ENCODE measurements at regions not wholly inside any gene's neighbourhood (a gene's known extent, or its start where the extent isn't known, plus 50 kb on each side); places are given as distances from the start of the nearest gene placed in this dataset.

GRCh38 chr1:67991546-67991945 lies 58.9 kb downstream of the DIRAS3 start:
- TF ChIP-seq CTCF (IDR thresholded peaks at IDR 0.05) (no peak), POLR2A (IDR thresholded peaks at IDR 0.05) (no peak)
- intact Hi-C loops (cut with DNase I), result no loop called here
- 82 to 83% methylated on average over 5 of the region's 5 CpGs for WGBS, 2 donors

GRCh38 chr1:67988066-67988465 lies 62.4 kb downstream of the DIRAS3 start:
- DNase-seq, result no peak
- no peak overlapping the region for H3K27ac ChIP-seq
- H3K9me3 ChIP-seq, result no peaks in the 10 kb centered on the region
- TF ChIP-seq POLR2A (IDR thresholded peaks at IDR 0.05) (no peak), CTCF (IDR thresholded peaks at IDR 0.05) (no peak)
- H3K27me3 ChIP-seq, result no peaks in the 10 kb centered on the region
- H3K4me1 ChIP-seq, result no peaks in the 10 kb centered on the region
- intact Hi-C loops (cut with DNase I), result no loop called here
- 84 to 91% methylated on average over 5 of the region's 5 CpGs for WGBS, 2 donors
- H3K4me3 ChIP-seq, result no peak overlapping the region
- no peaks in the 10 kb centered on the region for H3K36me3 ChIP-seq

More at GRCh38 chr1:67991546-67991945, 58.9 kb downstream of the DIRAS3 start:
- H3K4me3 ChIP-seq, result no peak overlapping the region
- DNase-seq, result no peak
- H3K27ac ChIP-seq, result no peak overlapping the region
- no peaks in the 10 kb centered on the region for H3K27me3 ChIP-seq
- H3K36me3 ChIP-seq, result no peaks in the 10 kb centered on the region
- H3K4me1 ChIP-seq, result no peaks in the 10 kb centered on the region
- peaks cover 0 to 13% (median 0%) of the 10 kb centered on the region in 3 donors for H3K9me3 ChIP-seq

GRCh38 chr1:67987046-67987799 lies 63.2 kb downstream of the DIRAS3 start:
- Histone ChIP-seq H3K4me1 (no peaks in the 10 kb centered on the region), H3K27me3 (no peaks in the 10 kb centered on the region), H3K36me3 (no peaks in the 10 kb centered on the region), H3K9me3 (no peaks in the 10 kb centered on the region), H3K27ac (no peak overlapping the region), H3K4me3 (no peak overlapping the region)
- DNase-seq, result no peak
- WGBS, 2 donors, result 43 to 62% methylated on average over 9 to 11 of the region's 13 CpGs
- intact Hi-C loops (cut with DNase I), result no loop called here
- no peak for TF ChIP-seq CTCF (IDR thresholded peaks at IDR 0.05)
- TF ChIP-seq POLR2A (IDR thresholded peaks at IDR 0.05), result no peak

GRCh38 chr1:67983867-67984266 lies 66.6 kb downstream of the DIRAS3 start:
- intact Hi-C loops (cut with DNase I), result no loop called here
- TF ChIP-seq CTCF (IDR thresholded peaks at IDR 0.05) (no peak), POLR2A (IDR thresholded peaks at IDR 0.05) (no peak)
- Histone ChIP-seq H3K9me3 (no peaks in the 10 kb centered on the region), H3K36me3 (no peaks in the 10 kb centered on the region), H3K27me3 (no peaks in the 10 kb centered on the region), H3K27ac (no peak overlapping the region), H3K4me3 (no peak overlapping the region), H3K4me1 (no peaks in the 10 kb centered on the region)
- DNase-seq, result no peak
- WGBS, 2 donors, result 80 to 91% methylated on average over 1 of the region's 1 CpG

GRCh38 chr1:67980028-67980427 lies 70.4 kb downstream of the DIRAS3 start:
- no peaks in the 10 kb centered on the region for H3K9me3 ChIP-seq
- WGBS, 2 donors, result 27 to 63% methylated on average over 1 of the region's 1 CpG
- H3K27me3 ChIP-seq, result no peaks in the 10 kb centered on the region
- no peaks in the 10 kb centered on the region for H3K36me3 ChIP-seq
- H3K4me1 ChIP-seq, result no peaks in the 10 kb centered on the region
- DNase-seq, result no peak
- no peak overlapping the region for H3K4me3 ChIP-seq
- TF ChIP-seq CTCF (IDR thresholded peaks at IDR 0.05) (no peak), POLR2A (IDR thresholded peaks at IDR 0.05) (no peak)
- intact Hi-C loops (cut with DNase I), result no loop called here
- H3K27ac ChIP-seq, result no peak overlapping the region

Data from esophagus squamous epithelium (tissue), 5 donors.